ENCODE measurements at regions not wholly inside any gene's neighbourhood (a gene's known extent, or its start where the extent isn't known, plus 50 kb on each side); places are given as distances from the start of the nearest gene placed in this dataset.

- TF ChIP-seq CTCF (IDR thresholded peaks at IDR 0.05) (no peak), POLR2A (IDR thresholded peaks at IDR 0.05) (no peak)
Observed at GRCh38 chr13:50348371-50348770, 333.1 kb downstream of the KCNRG start.

Data from ovary (tissue), 3 donors.